GM10266 (cell line): ENCODE measurements at regions not wholly inside any gene's neighbourhood (a gene's known extent, or its start where the extent isn't known, plus 50 kb on each side); places are given as distances from the start of the nearest gene placed in this dataset.

Source experiments
- DNase-seq: peaks from one replicate; pipeline ENCODE4 v3.0.0; 2012; ENCODE audit errors: extremely low spot score
- TF ChIP-seq, protein P1 (sequence below): IDR thresholded peaks from 2 replicates; pipeline ENCODE4 v1.5.1; 2012; ENCODE audit warnings: mild to moderate bottlenecking, low read depth; ENCODE audit not compliant: control insufficient read depth, insufficient read depth; ENCODE audit errors: missing control alignments

DNA sequence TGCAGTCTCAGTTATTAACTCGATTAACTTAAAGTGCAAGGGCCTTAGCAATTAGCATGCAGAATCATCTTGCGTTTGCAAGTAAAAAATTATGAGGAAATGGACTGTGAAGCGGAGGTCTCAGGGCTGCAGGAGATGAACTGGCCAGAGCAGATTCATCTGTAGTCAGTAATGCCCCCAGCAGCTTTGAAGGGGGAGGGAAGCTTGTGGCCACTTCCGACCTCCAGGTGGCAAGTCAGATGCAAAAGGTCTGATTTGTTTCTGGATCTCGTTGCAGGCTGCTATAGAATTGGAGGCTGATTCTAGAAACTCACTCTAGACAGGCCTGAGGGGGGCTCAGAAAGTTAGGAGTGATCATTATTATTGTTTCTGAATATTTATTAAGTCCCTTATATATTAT lies 107.4 kb upstream of the RGS6 start:
- TF ChIP-seq, protein P1, sequence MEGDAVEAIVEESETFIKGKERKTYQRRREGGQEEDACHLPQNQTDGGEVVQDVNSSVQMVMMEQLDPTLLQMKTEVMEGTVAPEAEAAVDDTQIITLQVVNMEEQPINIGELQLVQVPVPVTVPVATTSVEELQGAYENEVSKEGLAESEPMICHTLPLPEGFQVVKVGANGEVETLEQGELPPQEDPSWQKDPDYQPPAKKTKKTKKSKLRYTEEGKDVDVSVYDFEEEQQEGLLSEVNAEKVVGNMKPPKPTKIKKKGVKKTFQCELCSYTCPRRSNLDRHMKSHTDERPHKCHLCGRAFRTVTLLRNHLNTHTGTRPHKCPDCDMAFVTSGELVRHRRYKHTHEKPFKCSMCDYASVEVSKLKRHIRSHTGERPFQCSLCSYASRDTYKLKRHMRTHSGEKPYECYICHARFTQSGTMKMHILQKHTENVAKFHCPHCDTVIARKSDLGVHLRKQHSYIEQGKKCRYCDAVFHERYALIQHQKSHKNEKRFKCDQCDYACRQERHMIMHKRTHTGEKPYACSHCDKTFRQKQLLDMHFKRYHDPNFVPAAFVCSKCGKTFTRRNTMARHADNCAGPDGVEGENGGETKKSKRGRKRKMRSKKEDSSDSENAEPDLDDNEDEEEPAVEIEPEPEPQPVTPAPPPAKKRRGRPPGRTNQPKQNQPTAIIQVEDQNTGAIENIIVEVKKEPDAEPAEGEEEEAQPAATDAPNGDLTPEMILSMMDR: no peak
- DNase-seq: no peak

DNA sequence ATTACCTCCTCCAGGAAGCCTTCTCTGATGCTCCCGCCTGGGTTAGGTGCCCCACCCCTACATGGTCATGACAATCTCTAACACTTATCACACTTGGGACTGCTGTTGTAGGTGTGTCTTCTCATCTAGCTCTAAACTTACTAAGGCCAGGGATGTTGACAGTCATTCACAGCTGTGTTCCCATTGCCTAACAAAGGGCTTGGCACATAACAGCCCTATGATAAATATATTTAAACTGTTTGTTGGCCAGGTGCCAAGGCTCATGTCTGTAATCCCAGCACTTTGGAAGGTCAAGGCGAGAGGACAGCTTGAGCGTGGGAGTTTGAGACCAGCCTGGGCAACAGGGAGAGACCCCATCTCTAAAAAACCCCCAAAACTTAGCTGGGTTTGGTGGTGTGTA lies 98.8 kb upstream of the RGS6 start:
- no peak for DNase-seq
- TF ChIP-seq, protein P1: no peak

DNA sequence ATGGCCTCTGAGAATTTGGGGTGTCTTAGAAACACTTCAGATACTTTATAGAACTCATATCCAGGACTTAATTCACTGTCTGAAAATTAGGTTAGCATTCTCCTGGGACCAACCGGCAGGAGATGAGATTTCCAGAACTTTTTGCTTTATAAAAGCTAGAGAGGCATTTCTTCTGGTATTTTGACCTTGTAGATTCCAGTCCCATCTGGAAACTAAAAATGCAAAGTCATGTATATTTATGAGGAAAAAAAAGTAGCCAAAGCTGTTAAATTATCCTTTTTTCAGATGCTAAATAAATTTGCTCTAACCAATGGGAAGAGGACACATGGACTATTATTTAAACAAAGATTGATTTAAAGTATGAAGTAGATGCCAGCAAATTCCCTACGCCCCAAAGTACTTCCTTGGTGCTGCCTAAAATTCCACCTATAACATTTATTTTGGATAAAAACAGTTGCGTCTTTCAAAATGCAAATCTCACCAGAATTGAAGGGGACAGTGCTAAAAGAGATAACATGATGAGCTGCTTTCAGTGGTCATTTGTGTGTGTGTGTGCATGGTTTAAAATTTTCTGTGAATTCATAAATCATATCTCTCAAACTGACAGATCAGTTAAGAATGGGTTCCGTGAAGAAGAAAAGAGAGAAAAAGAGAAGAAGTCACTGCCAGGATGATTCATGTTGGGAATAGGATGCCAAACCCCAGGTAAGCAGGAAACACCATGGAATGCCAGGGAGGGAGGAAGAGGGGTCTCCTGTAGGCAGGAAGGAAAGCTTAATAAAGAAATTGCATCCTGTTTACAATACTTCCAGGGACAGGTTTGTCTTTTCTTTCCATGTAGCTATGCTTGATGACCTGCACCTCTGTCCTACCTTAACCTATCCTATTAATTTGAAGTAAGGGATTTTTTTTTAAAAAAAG lies 97.7 kb upstream of the RGS6 start:
- TF ChIP-seq, protein P1: no peak
- no peak for DNase-seq

DNA sequence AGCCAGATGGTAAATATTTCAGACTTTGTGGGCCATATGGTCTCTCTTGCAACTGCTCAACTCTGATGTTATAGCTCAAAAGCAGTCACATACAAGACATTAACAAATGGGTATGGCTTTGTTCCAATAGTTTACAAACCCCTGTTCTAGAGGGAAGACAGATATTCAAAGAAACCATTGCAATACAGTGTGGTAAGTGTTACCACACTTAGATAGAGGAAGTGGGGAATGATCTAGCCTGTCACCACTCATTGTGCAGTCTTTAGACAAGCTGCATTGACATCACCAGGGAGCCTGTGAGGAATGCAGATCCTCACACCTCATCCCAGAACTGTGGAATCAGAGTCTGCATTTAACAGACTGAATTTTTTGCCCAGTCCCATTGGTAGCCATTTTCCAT lies 80.0 kb upstream of the RGS6 start:
- TF ChIP-seq, protein P1: no peak
- no peak for DNase-seq

DNA sequence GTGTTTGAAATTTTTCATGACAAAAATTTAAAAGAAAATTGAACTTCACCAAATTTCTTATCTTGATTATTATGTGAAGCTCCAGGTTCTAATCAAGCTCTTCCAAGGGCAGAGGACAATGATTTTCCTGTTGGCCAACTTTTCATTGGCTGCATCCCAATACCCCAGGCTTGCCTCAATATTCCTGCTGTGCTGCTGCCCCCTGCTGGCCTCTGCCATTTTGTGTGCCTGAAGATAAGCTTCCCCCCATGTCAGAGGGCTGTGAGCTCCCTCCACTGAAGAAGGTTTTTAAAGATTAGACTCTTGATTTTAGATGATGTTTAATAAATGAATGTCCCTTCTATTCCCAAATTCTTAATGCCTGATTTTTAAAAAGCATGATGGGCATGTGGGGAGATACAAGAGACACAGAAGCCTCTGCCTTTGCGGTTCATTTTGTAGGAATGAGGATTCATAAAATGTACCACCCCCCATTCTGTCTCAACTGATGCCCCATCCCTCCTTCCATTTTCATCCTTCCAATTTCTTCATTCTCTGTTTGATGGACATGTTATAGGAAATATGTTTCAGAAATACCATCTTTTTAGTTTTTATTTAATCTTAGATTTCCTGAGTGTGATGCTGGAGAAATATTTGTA lies 76.7 kb upstream of the RGS6 start:
- DNase-seq: peak; percentile 67
- TF ChIP-seq, protein P1: peak; percentile 86

DNA sequence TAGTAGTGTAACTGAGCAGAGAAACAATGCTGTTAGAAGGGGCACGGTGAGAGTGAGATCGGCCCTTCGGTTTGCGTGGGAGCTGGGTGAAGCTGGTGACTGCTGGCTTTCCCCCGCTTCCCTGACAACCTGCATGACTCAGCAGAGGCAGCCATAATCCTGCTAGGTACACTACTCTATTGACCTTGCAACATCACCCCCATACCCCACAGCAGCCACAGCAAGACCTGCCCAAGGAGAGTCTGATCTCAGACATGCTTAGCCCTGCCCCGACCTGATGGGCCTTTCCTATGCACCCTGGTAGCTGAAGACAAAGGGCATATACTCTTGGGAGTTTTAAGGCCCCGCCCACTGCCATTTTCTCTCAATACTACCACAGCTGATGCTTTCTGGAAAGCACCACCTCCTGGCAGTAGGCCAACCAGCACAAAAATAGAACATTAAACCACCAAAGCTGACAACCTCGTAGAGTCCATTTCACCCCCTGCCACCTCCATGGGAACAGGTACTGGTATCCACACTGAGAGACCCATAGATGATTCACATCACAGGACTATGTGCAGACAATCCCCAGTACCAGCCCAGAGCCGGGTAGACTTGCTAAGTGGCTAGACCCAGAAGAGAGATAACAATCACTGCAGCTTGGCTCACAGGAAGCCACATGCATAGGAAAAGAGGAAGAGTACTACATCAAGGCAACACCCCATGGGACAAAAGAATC lies 75.9 kb upstream of the RGS6 start:
- no peak for DNase-seq
- TF ChIP-seq, protein P1: no peak
